Activated CD4-positive, CD25-positive, alpha-beta regulatory T cell treated with anti-CD3 and anti-CD28 coated beads, Interleukin-2, amount 50 U/mL, for 16 hours (primary cell): ENCODE measurements at regions not wholly inside any gene's neighbourhood (a gene's known extent, or its start where the extent isn't known, plus 50 kb on each side); places are given as distances from the start of the nearest gene placed in this dataset.
"Not testable (repeated sequence)": the region's sequence is repeated elsewhere in the genome, so short reads cannot be mapped to it uniquely, and the experiment has no call there.

Experiments used
- DNase-seq: peaks from one replicate; pipeline ENCODE4 v3.0.0-alpha.2; 2020; ENCODE audit warnings: low read depth, low spot score

DNA sequence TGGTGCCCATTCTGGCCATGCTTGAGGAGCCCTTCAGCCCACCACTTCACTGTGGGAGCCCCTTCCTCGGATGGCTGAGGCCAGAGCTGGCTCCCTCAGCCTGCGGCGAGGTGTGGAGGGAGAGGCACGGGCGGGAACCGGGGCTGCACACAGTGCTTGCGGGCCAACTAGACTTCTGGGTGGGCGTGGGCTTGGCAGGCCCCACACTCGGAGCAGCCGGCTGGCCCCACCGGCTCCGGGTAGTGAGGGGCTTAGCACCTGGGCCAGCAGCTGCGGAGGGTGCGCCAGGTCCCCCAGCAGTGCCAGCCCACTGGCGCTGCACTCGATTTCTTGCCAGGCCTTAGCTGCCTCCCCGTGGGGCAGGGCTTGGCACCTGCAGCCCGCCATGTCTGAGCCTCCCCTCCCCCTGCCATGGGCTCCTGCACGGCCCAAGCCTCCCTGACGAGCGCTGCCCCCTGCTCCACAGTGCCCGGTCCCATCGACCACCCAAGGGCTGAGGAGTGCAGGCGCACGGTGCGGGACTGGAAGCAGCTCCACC lies 554.2 kb downstream of the GABRG2 start:
- not testable (repeated sequence) for DNase-seq

- no peak for DNase-seq
These were observed 556.5 kb downstream of the GABRG2 start for GRCh38 chr5:162624110-162624509.

DNA sequence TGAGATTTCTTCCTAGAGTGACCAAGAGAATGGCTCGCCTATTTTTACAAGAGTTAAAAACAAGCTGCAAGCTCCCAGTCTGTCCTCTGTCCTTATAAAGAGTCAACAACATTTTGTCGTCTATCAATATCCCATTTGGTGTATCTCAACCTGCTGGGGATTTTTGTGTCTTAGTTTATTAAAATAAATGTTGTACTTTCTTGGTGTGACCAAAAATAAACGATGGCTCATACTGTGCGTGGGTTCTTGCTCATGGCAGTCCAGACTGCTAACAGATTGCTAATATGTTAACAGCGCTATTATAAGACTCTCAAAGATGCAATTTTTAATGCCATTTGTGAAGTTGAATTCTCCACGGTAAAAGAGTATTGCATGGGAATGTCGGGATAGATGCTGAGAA lies 569.9 kb downstream of the GABRG2 start:
- no peak for DNase-seq

DNA sequence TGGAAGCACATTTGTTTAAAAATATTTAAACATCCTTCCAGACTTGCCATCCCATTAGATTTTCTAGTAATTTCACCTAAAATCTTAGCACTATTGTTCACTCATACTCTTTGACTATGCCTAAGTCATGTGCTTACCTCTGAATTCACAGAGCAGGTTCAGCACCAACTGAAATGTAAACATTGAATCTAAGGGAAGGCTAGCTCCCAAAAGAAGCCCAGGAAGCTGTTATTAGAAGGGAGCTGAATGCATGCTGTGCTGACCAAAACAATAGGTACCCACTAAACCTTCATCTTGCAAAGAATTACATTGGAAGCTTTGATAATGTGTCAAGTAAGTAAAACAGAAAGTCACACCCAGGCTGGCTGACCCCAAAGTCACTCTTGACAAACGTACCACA lies 571.3 kb downstream of the GABRG2 start:
- no peak for DNase-seq

- DNase-seq: no peak
These were observed 573.7 kb downstream of the GABRG2 start for GRCh38 chr5:162641142-162641813.

GRCh38 chr5:162654661-162655405 lies 587.3 kb downstream of the GABRG2 start:
- DNase-seq: no peak

- no peak for DNase-seq
These were observed 589.5 kb downstream of the GABRG2 start for GRCh38 chr5:162657076-162657475.

- DNase-seq: no peak
These were observed 597.3 kb downstream of the GABRG2 start for GRCh38 chr5:162664846-162665245.

DNA sequence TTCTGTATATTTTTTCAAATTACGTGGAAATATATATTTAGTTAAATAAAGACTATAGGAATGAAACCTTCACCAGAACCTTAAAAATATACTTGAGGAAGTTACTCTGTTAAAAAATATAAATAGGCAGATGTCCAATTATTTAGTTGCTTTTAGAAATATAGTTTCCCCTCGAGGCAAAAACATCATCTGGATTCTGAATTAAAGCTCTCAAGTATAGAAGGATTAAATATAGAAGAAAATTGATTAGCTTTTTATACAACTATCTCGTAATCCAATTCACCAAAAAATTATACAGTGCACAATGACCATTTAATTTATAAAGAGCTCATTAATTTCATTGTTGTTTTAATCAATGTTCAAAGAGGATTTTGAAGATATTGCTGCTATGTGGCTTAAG lies 601.4 kb downstream of the GABRG2 start:
- DNase-seq: no peak

GRCh38 chr5:162672061-162672460 lies 604.5 kb downstream of the GABRG2 start:
- no peak for DNase-seq

DNA sequence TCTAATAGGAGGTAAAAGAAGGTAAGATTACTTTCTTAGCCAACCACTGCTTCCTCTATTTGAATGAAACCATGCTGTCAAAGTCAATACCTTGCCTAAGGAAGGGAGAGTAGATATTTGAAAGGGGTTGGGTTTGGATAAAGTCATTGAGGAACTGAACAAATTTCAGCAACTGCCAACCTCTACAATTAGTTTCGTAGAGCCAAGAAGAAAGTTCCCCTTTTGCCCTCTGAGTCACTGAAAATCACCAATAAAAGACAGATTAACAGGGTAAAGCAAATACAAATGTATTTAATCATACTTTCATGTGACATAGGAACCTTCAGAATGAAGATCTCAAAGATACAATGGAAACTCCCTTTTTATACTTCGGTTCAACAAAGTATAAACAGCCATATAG lies 615.7 kb downstream of the GABRG2 start:
- DNase-seq: no peak

DNA sequence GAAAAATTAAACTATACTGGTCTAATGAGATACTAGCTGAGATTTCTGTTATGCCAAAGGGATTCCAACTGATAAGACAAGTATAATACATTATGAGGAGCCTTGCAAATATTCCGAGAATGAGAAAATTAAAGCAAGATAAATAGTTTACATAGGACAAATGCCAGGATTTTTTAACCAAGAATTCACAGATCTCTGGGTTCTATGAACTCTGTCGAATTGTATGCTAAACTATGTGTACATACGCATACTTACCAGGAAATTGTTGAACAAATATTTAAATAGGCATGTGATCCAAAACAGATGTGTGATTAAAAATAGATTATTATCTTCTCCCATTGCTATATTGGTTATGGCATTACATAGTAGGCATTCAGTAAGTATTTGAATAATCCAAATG lies 616.6 kb downstream of the GABRG2 start:
- no peak for DNase-seq

- DNase-seq: no peak
These were observed 617.7 kb downstream of the GABRG2 start for GRCh38 chr5:162685302-162685701.

DNA sequence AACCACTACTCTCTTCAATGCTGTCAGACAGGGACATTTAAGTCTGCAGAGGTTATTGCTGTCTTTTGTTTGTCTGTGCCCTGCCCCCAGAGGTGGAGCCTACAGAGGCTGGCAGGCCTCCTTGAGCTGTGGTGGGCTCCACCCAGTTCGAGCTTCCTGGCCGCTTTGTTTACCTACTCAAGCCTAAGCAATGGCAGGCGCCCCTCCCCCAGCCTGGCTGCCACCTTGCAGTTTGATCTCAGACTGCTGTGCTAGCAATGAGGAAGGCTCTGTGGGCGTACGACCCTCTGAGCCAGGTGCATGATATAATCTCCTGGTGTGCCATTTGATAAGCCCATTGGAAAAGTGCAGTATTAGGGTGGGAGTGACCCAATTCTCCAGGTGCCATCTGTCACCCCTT lies 628.7 kb downstream of the GABRG2 start:
- DNase-seq: not testable (repeated sequence)

DNA sequence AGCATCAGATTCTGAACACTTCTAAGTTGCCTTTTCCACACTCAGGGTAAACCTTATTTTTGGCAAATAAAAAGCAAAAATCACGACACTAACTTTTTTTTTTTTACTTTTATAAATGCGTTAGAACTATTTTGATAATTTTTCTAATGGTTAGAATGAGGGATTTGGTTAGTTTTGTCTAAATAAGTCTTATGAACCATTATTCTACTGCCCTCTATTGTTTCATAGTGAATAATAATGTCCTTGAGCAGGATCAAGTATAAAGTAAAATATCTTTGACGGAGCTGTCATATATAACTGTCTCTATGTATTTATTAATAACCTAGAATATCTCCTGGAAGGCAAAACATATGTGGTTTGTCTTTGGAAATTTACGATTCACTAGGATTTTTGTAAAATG lies 631.8 kb downstream of the GABRG2 start:
- DNase-seq: no peak

- no peak for DNase-seq
These were observed 636.3 kb downstream of the GABRG2 start for GRCh38 chr5:162703914-162704313.

- no peak for DNase-seq
These were observed 643.7 kb downstream of the GABRG2 start for GRCh38 chr5:162711244-162711643.

DNA sequence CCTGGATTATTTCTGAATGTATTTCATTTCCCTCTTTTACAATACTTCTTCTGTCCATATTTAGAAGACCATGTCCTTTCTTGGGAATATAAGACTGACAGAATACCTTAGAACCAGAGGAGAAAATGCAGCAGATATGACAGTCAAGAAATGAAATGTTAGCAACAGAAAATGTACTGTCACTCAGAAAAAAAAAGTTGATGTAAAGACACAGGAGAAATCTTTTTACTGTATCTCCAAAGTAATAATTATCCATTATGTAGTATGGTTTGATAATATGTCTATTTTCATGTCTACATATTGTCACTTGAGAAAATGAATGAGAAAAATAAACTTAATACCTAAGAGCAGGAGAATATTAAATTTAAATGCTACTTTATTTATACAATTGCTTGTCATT lies 652.1 kb downstream of the GABRG2 start:
- DNase-seq: no peak

- DNase-seq: no peak
These were observed 653.6 kb downstream of the GABRG2 start for GRCh38 chr5:162721125-162721524.

DNA sequence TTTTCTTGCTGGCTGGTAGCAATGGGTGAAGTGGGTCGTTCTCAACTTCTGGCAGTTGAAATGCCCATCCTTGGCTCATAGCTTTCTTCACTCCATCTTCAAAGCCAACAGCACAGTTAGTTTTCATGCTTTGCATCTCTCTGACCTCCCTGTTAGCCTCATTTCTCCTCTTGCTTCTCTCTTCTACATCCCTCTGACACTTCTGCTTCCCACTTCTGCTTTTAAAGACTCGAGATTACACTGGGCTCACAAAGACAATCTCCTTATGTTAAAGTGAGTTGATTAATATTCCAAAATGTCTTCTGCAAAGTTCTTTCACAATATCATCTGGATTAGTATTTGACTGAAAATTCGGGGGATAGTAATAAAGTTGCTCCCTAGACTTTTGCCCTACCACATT lies 684.8 kb upstream of the CCNG1 start:
- DNase-seq: no peak

DNA sequence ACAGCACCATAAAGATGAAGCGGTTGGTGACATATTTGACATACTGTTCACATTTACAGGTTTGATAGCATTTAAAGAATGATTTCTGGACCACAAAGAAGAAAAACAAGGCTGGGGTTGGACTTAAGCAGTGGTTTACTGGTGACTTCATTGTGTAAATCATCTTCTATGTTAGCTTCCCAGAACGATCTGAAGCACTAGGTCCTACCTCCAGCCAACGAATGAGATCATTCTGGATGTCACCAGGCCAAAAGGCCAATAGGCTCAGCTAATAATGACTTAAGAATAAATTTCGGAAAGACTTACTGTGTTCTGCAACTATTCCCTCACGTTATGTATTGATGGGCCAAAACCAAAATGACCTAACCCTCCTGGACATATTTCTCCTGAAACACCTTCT lies 675.3 kb upstream of the CCNG1 start:
- no peak for DNase-seq

DNA sequence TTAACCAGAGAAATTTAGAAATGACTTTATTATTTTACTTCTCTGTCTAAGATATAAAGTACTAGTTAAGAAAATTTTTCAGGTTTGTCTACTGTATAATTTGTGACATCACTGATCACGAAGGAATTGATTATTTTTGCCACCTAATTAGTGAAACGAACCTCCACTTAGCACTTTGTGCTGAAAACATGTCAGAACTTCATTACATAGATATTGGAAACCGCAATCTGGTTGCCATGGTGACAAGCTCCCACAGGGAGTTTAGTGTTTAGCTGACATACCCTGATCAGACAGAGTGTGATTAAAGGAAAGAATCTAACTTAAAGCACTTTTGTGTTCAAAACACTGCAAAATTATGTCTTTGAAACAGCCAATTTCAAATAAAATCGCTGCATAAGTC lies 668.4 kb upstream of the CCNG1 start:
- no peak for DNase-seq

DNA sequence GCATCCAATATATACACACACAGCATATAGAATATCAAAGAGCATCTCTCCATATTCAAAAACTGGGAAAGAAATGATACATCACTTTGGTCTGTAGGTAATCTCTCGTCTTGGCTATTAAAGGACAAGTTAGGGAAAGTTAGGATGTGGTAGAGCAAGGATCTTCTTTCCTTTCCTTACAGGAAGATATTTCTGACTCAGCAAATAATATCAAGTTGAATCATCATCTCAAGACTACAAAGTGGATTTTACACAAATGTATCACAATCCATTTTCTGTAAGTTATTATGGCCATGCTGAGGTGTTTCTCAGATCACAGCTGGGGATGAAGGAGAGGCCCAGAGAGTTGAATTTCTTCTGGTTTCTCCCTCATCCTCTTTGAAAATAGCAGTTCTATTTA lies 651.7 kb upstream of the CCNG1 start:
- DNase-seq: no peak
